ENCODE measurements at regions not wholly inside any gene's neighbourhood (a gene's known extent, or its start where the extent isn't known, plus 50 kb on each side); places are given as distances from the start of the nearest gene placed in this dataset.
"Not testable (repeated sequence)": the region's sequence is repeated elsewhere in the genome, so short reads cannot be mapped to it uniquely, and the experiment has no call there.

- DNase-seq = peak; percentile 6
- CTCF ChIA-PET = no interaction called here
- no peak overlapping the region for H3K4me3 Mint-ChIP-seq (ENCODE audit: low read depth, unreplicated experiment)
- no TSS peak for BruUV-seq (replicated peaks)
- intact Hi-C loops (cut with micrococcal nuclease; ENCODE audit: unreplicated experiment) = no loop called here
- no peak overlapping the region for H3K27ac Mint-ChIP-seq (ENCODE audit: unreplicated experiment)
- peak; percentile 16 for TF ChIP-seq CTCF (IDR thresholded peaks at IDR 0.05; ENCODE audit: unreplicated experiment)
- no peaks in the 10 kb centered on the region for H3K4me1 Mint-ChIP-seq (ENCODE audit: low read depth, unreplicated experiment)
- no peaks in the 10 kb centered on the region for H3K36me3 Mint-ChIP-seq (ENCODE audit: insufficient read depth, unreplicated experiment)
- H3K9me3 Mint-ChIP-seq (ENCODE audit: low read depth, unreplicated experiment) = peaks cover 12% of the 10 kb centered on the region
- peaks cover 36% of the 10 kb centered on the region for H3K27me3 Mint-ChIP-seq (ENCODE audit: unreplicated experiment)
These were observed 138.9 kb upstream of the RORA start for GRCh38 chr15:61367953-61368352.

GRCh38 chr15:61364871-61365270, 135.8 kb upstream of the RORA start:
- DNase-seq = no peak
- no peaks in the 10 kb centered on the region for H3K36me3 Mint-ChIP-seq (ENCODE audit: insufficient read depth, unreplicated experiment)
- BruUV-seq (replicated peaks) = no TSS peak
- TF ChIP-seq CTCF (IDR thresholded peaks at IDR 0.05; ENCODE audit: unreplicated experiment) = no peak
- H3K4me3 Mint-ChIP-seq (ENCODE audit: low read depth, unreplicated experiment) = no peak overlapping the region
- CTCF ChIA-PET = no interaction called here
- H3K27me3 Mint-ChIP-seq (ENCODE audit: unreplicated experiment) = peaks cover 11% of the 10 kb centered on the region
- no peaks in the 10 kb centered on the region for H3K4me1 Mint-ChIP-seq (ENCODE audit: low read depth, unreplicated experiment)
- intact Hi-C loops (cut with micrococcal nuclease; ENCODE audit: unreplicated experiment) = no loop called here
- H3K9me3 Mint-ChIP-seq (ENCODE audit: low read depth, unreplicated experiment) = peaks cover 16% of the 10 kb centered on the region
- H3K27ac Mint-ChIP-seq (ENCODE audit: unreplicated experiment) = no peak overlapping the region

GRCh38 chr15:61362912-61363311, 133.8 kb upstream of the RORA start:
- BruUV-seq (replicated peaks); H3K27me3 Mint-ChIP-seq (ENCODE audit: unreplicated experiment); H3K27ac Mint-ChIP-seq (ENCODE audit: unreplicated experiment); CTCF ChIA-PET; DNase-seq; H3K4me1 Mint-ChIP-seq (ENCODE audit: low read depth, unreplicated experiment); H3K36me3 Mint-ChIP-seq (ENCODE audit: insufficient read depth, unreplicated experiment); H3K4me3 Mint-ChIP-seq (ENCODE audit: low read depth, unreplicated experiment); intact Hi-C loops (cut with micrococcal nuclease; ENCODE audit: unreplicated experiment): not testable (repeated sequence)
- peaks cover 16% of the 10 kb centered on the region for H3K9me3 Mint-ChIP-seq (ENCODE audit: low read depth, unreplicated experiment)

- no TSS peak for BruUV-seq (replicated peaks)
- TF ChIP-seq CTCF (IDR thresholded peaks at IDR 0.05; ENCODE audit: unreplicated experiment) = no peak
- DNase-seq = no peak
- intact Hi-C loops (cut with micrococcal nuclease; ENCODE audit: unreplicated experiment) = no loop called here
- Mint-ChIP-seq H3K27me3 (ENCODE audit: unreplicated experiment) (peaks cover 15% of the 10 kb centered on the region), H3K4me1 (ENCODE audit: low read depth, unreplicated experiment) (no peaks in the 10 kb centered on the region), H3K9me3 (ENCODE audit: low read depth, unreplicated experiment) (peaks cover 6% of the 10 kb centered on the region), H3K4me3 (ENCODE audit: low read depth, unreplicated experiment) (no peak overlapping the region), H3K27ac (ENCODE audit: unreplicated experiment) (no peak overlapping the region), H3K36me3 (ENCODE audit: insufficient read depth, unreplicated experiment) (no peaks in the 10 kb centered on the region)
- CTCF ChIA-PET = no interaction called here
These were observed 115.2 kb upstream of the RORA start for GRCh38 chr15:61344293-61344692.

- Mint-ChIP-seq H3K36me3 (ENCODE audit: insufficient read depth, unreplicated experiment) (no peaks in the 10 kb centered on the region), H3K27me3 (ENCODE audit: unreplicated experiment) (peaks cover 15% of the 10 kb centered on the region), H3K27ac (ENCODE audit: unreplicated experiment) (no peak overlapping the region), H3K4me3 (ENCODE audit: low read depth, unreplicated experiment) (no peak overlapping the region), H3K9me3 (ENCODE audit: low read depth, unreplicated experiment) (peaks cover 6% of the 10 kb centered on the region), H3K4me1 (ENCODE audit: low read depth, unreplicated experiment) (no peaks in the 10 kb centered on the region)
- CTCF ChIA-PET = no interaction called here
- intact Hi-C loops (cut with micrococcal nuclease; ENCODE audit: unreplicated experiment) = no loop called here
- no TSS peak for BruUV-seq (replicated peaks)
- DNase-seq = no peak
- no peak for TF ChIP-seq CTCF (IDR thresholded peaks at IDR 0.05; ENCODE audit: unreplicated experiment)
These were observed 113.3 kb upstream of the RORA start for GRCh38 chr15:61342390-61342789.

Measured in Calu3 (cell line).